GM18520 (cell line): ENCODE measurements at regions not wholly inside any gene's neighbourhood (a gene's known extent, or its start where the extent isn't known, plus 50 kb on each side); places are given as distances from the start of the nearest gene placed in this dataset.
"Not testable (repeated sequence)": the region's sequence is repeated elsewhere in the genome, so short reads cannot be mapped to it uniquely, and the experiment has no call there.

ENCODE experiments used
- ATAC-seq: cut with Tn5 transposase; IDR thresholded peaks from one replicate; pipeline ENCODE4 v1.9.1; 2021; ENCODE audit not compliant: unreplicated experiment

- no peak for ATAC-seq
These were observed 54.1 kb downstream of the MAFB start for GRCh38 chr20:40634891-40635290.

- ATAC-seq = no peak
These were observed 55.7 kb downstream of the MAFB start for GRCh38 chr20:40633123-40633850.

- no peak for ATAC-seq
These were observed 56.6 kb downstream of the MAFB start for GRCh38 chr20:40632346-40632976.

GRCh38 chr20:40631119-40631631 is 57.9 kb downstream of the MAFB start:
- no peak for ATAC-seq

GRCh38 chr20:40630713-40631112 is 58.3 kb downstream of the MAFB start:
- ATAC-seq = no peak

- ATAC-seq = no peak
These were observed 58.9 kb downstream of the MAFB start for GRCh38 chr20:40630099-40630498.

- no peak for ATAC-seq
These were observed 60.2 kb downstream of the MAFB start for GRCh38 chr20:40628877-40629276.

GRCh38 chr20:40619053-40619452 is 70.0 kb downstream of the MAFB start:
- not testable (repeated sequence) for ATAC-seq

- no peak for ATAC-seq
These were observed 71.4 kb downstream of the MAFB start for GRCh38 chr20:40617594-40617993.

GRCh38 chr20:40612837-40613236 is 76.2 kb downstream of the MAFB start:
- no peak for ATAC-seq

GRCh38 chr20:40612247-40612646 is 76.8 kb downstream of the MAFB start:
- ATAC-seq = no peak

GRCh38 chr20:40610730-40611129 is 78.3 kb downstream of the MAFB start:
- no peak for ATAC-seq

- no peak for ATAC-seq
These were observed 81.1 kb downstream of the MAFB start for GRCh38 chr20:40607927-40608326.

GRCh38 chr20:40606660-40607059 is 82.4 kb downstream of the MAFB start:
- ATAC-seq = no peak

GRCh38 chr20:40606237-40606636 is 82.8 kb downstream of the MAFB start:
- no peak for ATAC-seq

- ATAC-seq = no peak
These were observed 84.6 kb downstream of the MAFB start for GRCh38 chr20:40604416-40604815.

- no peak for ATAC-seq
These were observed 85.9 kb downstream of the MAFB start for GRCh38 chr20:40603057-40603651.

GRCh38 chr20:40602381-40602780 is 86.7 kb downstream of the MAFB start:
- ATAC-seq = no peak

- no peak for ATAC-seq
These were observed 88.4 kb downstream of the MAFB start for GRCh38 chr20:40600441-40601219.

GRCh38 chr20:40599987-40600386 is 89.0 kb downstream of the MAFB start:
- ATAC-seq = no peak

- no peak for ATAC-seq
These were observed 96.1 kb downstream of the MAFB start for GRCh38 chr20:40592941-40593340.
